GM21423 (cell line): ENCODE measurements at regions not wholly inside any gene's neighbourhood (a gene's known extent, or its start where the extent isn't known, plus 50 kb on each side); places are given as distances from the start of the nearest gene placed in this dataset.
"Not testable (repeated sequence)": the region's sequence is repeated elsewhere in the genome, so short reads cannot be mapped to it uniquely, and the experiment has no call there.

ENCODE experiments used
- ATAC-seq: cut with Tn5 transposase; IDR thresholded peaks from one replicate; pipeline ENCODE4 v1.9.1; 2021; ENCODE audit warnings: mild to moderate bottlenecking, moderate library complexity; ENCODE audit not compliant: unreplicated experiment

- no peak for ATAC-seq
Measured at GRCh38 chr22:23384431-23384830, 195.7 kb downstream of the IGLL1 start.

- ATAC-seq, result no peak
Measured at GRCh38 chr22:23383491-23384361, 196.4 kb downstream of the IGLL1 start.

- ATAC-seq, result no peak
Measured at GRCh38 chr22:23382428-23383218, 197.5 kb downstream of the IGLL1 start.

GRCh38 chr22:23381661-23382427 lies 198.2 kb downstream of the IGLL1 start:
- no peak for ATAC-seq

GRCh38 chr22:23380911-23381310 lies 199.2 kb downstream of the IGLL1 start:
- no peak for ATAC-seq

- ATAC-seq, result no peak
Measured at GRCh38 chr22:23380230-23380573, 199.9 kb downstream of the IGLL1 start.

- not testable (repeated sequence) for ATAC-seq
Measured at GRCh38 chr22:23379540-23380229, 199.4 kb downstream of the BCR start.

GRCh38 chr22:23377767-23378166 lies 197.5 kb downstream of the BCR start:
- ATAC-seq, result no peak

- no peak for ATAC-seq
Measured at GRCh38 chr22:23376256-23376655, 195.9 kb downstream of the BCR start.

GRCh38 chr22:23375031-23375827 lies 194.9 kb downstream of the BCR start:
- ATAC-seq, result no peak

GRCh38 chr22:23373601-23374000 lies 193.3 kb downstream of the BCR start:
- no peak for ATAC-seq

GRCh38 chr22:23370251-23370650 lies 189.9 kb downstream of the BCR start:
- ATAC-seq, result no peak

- no peak for ATAC-seq
Measured at GRCh38 chr22:23369054-23369685, 188.9 kb downstream of the BCR start.
